ENCODE measurements at regions not wholly inside any gene's neighbourhood (a gene's known extent, or its start where the extent isn't known, plus 50 kb on each side); places are given as distances from the start of the nearest gene placed in this dataset.

GRCh38 chr2:150588506-150588870, 101.0 kb upstream of the RND3 start:
- TF ChIP-seq CTCF (IDR thresholded peaks at IDR 0.05; ENCODE audit: low read length): no peak
- TF ChIP-seq EZH2 (IDR thresholded peaks at IDR 0.05; ENCODE audit: borderline replicate concordance, low read length): no peak
